Upper lobe of left lung (tissue), 4 donors: ENCODE measurements at regions not wholly inside any gene's neighbourhood (a gene's known extent, or its start where the extent isn't known, plus 50 kb on each side); places are given as distances from the start of the nearest gene placed in this dataset.

ENCODE experiments used
- EP300 ChIP-seq, 4 donors: sonication (generic); formaldehyde crosslinking; IDR thresholded peaks; one replicate each; pipeline ENCODE4 v1.5.1; 2017; ENCODE audit warnings: antibody characterized with exemption in 4 of 4, control low read depth in 2 of 4
- POLR2A ChIP-seq, 4 donors: fragments of 450-650 bp; IDR thresholded peaks; one replicate each; pipeline ENCODE4 v1.5.1; 2016 to 2017; ENCODE audit warnings: antibody characterized with exemption in 4 of 4, mild to moderate bottlenecking in 2 of 4

- TF ChIP-seq EP300 (IDR thresholded peaks at IDR 0.05), result no peak
- TF ChIP-seq POLR2A (IDR thresholded peaks at IDR 0.05), result no peak
Measured at GRCh38 chr13:106821979-106822378, 254.0 kb upstream of the ARGLU1 start.
